Posterior cingulate gyrus (tissue), 11 donors: ENCODE measurements at regions not wholly inside any gene's neighbourhood (a gene's known extent, or its start where the extent isn't known, plus 50 kb on each side); places are given as distances from the start of the nearest gene placed in this dataset.

ENCODE experiments used
- DNase-seq, 10 donors: peaks; one replicate each; pipeline versions ENCODE4 v3.0.0 to v3.0.0-alpha.2; 2020 to 2021; ENCODE audit warnings: mixed read lengths in 3 of 10
- intact Hi-C: fragments of 100-400 bp; cut with DNase I; formaldehyde crosslinking; loops from one replicate; pipeline ENCODE4 v1.15.1; 2023

DNA sequence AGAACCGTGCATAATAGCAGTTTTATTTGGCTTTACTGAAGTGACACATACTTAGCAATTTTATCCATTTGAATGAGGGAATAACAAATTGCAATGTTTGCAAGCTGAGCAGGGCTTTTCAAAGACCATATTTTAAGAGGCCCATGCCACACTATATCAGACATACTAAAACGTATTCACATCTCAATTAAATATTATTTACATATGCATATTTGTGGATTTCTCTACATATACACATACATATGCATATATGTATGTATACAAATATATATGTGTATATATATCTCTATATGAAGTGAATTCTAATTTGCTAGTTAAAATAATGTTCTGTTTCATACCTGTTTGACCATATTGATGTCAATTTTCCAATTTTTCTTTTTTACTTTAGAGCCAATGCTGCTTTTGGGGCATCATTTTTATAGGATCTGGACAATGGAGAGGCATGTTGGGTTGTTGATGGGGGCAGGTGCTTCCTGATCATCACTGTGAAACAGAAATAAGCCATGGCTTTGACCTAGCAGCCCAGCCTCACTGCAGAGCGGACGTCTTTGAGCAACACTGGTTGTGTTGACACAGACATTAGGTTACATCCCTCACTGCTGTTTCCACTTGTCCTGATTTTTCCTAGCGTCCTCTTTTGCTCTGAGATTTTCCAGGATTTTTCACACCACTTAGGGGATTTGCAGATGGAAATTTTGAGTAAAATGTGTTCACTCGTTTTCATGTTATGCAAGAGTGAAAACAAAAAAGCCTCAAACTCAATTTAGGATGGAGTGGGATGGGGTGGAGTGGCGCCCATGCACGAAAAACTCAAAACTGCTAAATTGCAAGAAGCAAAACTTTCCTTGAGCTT, 56.9 kb downstream of the RDH14 start:
- intact Hi-C loops: no loop called here
- DNase-seq: no peak

DNA sequence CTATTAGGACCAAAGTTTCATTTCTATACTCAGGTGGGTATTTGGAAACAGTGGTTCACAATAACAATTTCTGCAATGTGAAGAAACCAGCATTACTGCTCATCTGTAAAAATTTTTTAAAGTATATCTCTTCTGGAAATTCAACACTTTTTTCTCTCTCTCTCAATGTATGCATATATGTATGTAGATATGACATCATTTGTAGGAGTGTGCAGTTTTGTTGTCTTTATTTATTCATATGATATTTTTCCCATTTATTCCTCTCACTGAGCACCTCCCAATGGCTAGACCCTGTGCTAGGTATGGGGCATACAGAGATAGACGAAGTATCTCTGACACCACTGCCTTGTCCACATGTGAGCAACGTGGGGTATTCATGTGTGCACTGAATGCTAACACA, 58.3 kb downstream of the RDH14 start:
- no peak for DNase-seq
- intact Hi-C loops: no loop called here

DNA sequence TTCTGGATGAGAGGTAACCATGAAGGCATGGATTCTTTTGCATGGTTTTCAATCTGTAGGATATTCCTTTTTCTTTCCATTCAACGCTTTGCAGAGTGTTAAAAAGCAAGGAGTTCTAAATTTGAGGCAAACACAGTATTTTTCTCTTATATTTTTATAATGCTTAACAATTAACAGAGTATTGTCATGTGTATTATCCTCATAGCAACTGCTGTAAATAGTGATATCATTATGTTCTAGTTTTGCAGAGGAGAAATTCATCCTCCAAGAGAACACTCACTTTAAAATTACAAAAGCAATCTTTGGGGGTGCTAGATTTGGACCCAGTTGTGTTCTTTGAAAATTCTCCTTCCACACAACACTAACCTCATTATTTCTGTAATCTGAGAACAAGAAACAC, 58.7 kb downstream of the RDH14 start:
- intact Hi-C loops: no loop called here
- DNase-seq: no peak

DNA sequence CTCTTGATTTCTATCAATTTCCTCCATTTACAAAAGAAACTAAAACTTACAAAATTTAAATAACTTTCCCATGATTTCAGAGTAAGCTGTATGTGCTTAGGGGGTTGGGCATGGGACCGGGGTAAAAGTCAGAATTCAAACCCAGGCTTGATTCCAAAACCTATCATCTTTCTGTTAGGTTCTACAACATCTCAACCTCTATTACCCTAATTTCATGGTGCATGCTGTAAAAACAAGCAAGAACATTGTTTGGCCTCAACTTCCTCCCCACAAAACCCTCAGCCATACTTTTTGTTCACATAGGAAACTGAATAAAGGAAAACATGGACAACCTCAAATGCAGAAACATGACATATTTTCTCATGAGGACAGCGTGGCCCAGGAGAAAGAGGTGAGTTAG, 59.3 kb downstream of the RDH14 start:
- DNase-seq: no peak
- intact Hi-C loops: no loop called here

DNA sequence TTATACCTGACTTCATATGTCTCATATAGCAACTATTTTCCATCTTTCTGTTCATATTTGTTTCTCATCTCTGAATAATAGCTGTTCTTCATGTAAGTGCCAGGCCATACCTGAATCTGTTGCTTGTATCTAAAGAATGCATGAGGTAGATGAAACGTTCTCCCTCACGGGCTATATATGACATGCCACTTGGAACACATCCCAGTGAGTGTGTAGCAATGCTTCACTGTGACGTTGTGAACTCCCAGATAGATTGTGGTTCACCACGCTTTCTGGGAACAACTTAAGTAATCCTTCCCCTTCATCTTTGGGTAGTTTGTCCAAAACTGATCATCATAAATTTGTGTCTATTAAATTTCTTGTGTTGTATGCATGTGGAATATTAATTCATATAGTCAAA, 60.1 kb downstream of the RDH14 start:
- DNase-seq: no peak
- intact Hi-C loops: no loop called here

DNA sequence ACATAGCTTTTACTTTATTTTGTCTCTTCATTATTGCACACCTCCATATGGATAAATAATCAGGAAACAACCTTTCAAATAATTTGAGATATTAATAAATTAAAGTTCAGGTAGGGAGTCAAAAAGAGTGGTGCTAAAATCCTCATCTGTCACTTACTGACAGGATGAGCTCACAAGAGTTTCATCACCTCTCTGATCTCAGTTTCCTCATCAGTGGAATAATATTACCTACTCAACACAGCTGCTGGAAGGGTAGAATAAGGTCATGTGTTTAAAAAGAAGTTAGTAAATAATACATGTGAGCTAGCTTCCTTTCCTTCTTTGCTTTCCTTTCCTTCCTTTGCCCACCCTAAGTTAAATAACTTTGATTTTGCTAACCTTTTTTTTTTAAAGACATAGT, 61.9 kb downstream of the RDH14 start:
- no peak for DNase-seq
- intact Hi-C loops: no loop called here

DNA sequence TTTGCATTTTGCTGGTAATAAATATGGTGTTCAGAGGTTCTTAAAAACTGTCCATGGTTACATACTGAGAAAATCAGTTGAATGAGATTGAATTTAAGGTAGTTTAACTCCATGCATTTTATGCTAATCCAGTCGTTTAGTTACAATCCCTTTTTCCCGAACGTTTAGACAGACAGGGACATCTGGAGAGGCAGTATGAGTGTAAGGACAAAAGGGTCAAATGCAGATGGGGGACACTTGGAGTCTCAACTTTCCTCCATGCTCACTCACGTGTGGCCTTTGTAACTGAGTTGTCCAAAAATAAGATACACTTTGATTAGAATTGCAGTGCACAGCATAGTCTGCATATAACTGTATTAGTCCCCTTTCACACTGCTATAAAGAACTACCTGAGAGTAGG, 63.9 kb downstream of the RDH14 start:
- intact Hi-C loops: no loop called here
- DNase-seq: no peak

DNA sequence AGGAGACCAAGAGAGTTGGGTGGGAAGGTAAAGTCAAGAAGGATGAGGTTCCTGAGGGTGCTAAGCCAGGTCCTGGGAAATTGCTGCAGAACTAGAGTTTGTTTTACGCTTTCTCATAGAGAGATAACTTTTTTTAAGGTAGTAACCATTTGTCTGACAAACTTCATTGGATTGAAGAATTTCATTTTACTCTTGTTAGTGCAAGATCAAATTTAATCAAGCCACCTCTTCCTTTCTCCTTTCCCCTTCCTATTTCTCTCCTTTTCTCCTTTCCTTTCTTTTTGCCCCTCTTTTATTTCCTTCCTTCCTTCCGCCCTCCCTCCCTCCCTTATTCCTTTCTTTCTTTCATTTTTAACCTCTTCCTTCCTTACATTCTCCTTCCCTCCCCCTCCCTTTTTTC, 65.4 kb downstream of the RDH14 start:
- no peak for DNase-seq
- intact Hi-C loops: no loop called here

DNA sequence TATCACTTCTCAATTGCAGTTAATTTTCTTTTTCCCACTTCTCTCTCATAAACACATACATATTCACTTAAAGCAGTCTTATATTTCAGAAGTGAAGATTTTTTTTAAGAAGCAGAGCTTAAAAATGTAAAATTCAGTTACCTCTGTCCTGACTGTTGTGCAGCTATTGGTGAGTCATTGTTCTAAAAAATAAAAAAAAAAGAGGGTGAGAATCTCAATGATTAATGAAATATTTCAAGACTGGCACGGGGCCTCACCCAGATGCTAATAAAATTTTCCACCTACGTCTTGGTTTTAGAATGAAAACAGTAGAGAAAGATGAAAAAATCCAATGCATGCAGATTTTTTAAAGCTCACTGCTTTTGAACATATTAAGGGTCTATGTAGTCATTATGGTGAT, 67.7 kb downstream of the RDH14 start:
- DNase-seq: no peak
- intact Hi-C loops: no loop called here

DNA sequence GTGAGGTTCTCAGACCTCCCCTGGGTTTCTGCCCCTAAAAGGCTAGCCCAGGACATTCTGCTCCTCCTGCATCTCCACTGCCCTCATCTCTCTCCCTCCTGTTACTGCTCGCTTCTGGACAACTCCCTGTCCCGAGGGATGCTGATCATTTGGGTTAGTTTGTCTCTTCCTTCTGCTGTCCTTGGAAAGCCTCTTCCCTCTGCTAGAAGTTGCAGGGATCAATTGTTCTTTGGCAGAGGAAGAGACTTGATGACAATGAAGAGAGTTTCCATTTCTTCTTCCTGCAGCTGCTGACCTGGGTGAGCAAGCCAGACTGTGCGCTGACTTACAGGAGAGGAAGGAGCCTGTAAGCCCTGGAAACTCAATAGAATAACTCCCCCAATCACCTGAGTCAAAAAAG, 68.9 kb downstream of the RDH14 start:
- no peak for DNase-seq
- intact Hi-C loops: no loop called here

DNA sequence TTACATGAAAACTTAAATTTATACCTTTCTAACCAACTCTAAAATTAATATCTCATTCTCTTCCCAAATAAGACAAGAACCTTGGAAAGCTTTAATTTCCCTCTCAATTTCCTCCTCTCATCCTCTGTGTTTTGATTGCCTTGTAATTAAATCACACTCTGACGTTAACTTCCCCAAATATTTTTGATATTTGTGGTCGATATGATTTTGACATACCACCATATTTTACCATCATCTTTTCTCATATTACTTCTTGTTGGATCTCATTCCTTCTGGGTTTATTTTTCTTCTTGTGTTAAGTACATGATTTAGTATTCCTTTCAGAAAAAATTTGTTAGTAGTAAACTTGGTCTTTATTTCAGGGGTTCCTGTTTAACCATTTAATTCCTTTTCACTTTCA, 69.6 kb downstream of the RDH14 start:
- DNase-seq: no peak
- intact Hi-C loops: no loop called here

DNA sequence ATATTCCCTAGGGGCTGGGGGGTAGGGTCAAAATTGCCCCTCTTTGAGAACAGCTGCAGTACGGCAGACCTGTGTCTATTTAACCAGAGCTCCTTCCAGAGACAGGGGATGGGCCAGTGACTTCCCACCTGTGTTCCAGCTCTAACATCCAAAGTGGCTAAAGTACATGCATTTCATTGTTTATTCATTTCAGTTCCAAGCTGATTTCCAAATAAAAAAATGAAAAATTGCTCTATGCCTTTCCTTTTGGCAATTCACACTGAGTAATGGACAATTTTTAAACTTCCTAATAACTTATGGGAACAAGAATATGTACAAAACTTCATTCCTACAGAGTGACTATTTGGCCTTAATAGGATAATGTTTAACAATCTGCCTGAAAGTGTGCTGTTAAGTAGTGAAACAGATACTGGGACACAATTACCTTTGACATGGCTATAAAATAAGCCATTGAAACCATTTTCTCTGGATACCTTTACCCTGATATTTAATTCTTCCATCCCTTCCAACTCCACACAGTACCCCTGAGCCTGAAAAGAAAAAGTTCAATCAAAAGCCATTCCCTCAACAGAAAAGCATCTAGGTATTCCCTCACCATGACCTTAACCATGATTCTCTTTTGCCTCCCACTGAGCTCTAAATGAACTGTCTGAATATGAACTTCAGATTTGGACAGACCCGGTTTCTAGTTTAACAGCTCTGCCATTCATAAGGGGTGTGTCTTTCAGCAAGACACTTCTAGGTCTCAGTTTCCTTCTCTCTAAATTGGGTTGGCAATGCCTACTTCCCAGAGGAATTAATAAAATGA, 73.1 kb downstream of the RDH14 start:
- intact Hi-C loops: no loop called here
- DNase-seq: no peak

DNA sequence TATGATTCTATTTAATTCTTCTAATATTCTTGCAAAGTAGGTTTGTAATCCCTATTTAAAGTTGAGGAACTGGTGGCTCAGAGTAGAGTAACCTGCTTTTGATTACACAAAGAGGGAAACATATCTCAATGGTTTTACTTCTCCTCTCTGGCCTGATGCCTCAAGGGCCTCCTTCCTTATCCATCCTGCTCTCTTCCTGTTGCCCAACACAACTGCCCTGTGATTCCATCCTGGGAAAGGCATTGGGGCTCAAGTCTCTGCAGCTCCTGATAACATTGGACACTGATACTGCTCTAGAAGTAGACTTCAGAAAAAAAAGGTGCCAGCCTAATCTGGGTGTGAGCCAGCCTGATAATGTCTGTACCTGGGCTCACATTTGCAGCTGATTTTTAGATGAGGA, 75.8 kb downstream of the RDH14 start:
- DNase-seq: no peak
- intact Hi-C loops: no loop called here

DNA sequence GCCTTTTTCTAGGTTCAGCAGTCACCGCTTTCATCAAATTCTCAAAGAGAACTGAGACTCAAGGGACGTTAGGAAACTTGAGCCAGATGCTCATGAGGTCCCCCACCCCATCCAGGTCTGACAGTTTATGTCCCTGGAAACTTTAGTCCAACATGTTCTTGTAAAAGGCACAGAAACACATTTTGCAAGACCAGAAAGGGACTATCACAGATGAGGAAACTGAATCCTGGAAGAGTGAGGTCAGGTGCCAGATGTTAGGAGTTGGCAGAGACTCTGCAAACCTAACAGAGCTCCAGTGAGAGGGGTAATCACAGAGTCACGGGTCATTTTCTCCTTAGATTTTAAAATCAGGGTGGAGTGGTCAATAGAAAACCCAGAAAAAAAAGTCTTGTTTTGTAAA, 76.6 kb downstream of the RDH14 start:
- no peak for DNase-seq
- intact Hi-C loops: no loop called here

DNA sequence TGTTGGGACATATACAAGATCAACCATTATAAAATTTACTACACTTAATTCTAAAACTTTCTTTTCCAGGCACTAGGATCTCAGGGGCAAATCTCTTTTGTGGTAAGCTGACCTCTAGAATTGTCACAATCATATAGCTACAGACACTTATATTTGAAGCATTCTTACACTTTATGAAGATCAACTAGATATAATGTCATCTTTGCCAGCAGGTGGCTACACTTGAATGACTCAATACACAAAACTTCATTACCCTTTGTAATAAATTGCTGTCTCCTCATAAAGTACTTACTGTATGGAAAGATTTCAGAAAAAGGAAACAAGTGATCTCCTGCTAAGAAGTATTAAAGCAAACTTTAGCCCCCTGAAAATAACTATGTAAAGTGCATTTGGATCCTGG, 77.8 kb downstream of the RDH14 start:
- intact Hi-C loops: no loop called here
- no peak for DNase-seq

DNA sequence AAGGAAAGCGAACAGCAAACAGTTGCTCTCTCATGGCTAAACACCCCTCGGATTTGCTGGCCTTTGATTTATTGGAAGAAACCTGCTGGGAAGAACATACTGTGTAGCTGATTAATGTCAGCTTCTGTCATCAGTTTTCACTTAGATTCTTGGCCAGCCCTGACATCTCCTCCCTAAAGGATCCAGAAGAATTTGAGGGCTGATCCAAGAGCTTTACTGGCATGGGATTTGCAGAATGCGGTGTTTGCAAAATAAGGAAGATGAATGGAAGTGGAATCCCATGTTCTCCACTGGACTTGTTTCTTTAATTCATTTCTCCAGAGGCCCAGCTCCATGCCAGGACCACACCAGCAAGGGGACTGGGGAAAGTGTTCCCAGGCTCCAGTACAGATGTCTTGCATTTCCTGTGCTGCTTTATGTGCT, 80.5 kb downstream of the RDH14 start:
- no peak for DNase-seq
- intact Hi-C loops: no loop called here

DNA sequence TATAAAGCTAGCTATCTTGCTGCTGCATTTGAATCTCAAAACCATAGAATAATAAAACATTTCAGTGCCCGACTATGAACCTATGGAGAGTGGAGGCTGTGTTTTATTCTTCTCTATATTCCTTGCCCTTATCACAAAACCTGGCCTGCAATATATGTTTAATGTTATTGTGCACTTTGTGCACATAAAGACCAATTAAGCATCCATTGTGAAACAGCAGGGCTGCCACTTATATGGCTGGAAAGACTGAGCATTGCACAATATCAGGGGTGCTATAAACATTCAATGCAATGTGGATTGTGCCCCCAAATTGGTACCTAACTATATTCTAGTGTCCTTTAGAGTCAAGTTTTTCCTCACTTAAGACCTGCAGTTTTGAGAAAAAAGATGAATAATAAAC, 83.2 kb downstream of the RDH14 start:
- intact Hi-C loops: no loop called here
- DNase-seq: no peak

DNA sequence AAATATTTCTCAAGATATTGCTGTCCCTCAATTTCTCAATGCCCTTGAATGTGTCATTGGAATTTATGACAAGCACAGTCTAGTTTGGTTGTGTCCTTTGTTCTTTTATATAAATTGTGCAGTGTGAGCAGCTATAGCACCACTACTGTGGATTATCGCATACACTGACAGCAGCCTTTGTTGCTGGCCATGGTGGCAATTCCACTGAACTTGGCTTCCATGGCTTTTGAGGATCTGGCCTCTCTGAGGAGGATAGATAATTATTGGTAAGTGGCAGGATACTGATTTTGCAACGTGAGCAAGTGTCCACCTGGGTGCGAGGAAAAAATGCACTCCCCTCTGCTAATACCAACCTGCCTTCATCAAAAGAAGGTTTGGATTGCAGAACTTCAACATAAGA, 84.0 kb downstream of the RDH14 start:
- intact Hi-C loops: no loop called here
- DNase-seq: no peak

DNA sequence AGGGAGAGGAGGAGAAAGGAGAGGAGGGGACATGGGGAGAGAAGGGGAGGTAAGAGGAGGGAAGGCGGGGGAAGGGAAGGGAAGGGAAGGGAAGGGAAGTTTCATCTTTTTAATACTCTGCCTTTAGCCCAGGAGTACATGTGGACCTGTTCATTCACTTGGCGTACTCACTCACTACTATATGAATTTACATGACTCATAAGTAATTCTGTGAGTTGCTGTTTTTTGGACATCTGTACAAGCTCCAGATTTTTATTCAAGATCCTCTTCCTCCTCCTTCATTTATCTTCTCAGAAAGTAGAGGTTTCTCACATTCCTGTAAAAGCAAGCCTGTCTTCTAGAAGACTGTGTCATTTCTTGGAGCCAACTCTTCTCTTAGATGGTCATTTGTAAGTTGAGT, 84.6 kb downstream of the RDH14 start:
- no peak for DNase-seq

DNA sequence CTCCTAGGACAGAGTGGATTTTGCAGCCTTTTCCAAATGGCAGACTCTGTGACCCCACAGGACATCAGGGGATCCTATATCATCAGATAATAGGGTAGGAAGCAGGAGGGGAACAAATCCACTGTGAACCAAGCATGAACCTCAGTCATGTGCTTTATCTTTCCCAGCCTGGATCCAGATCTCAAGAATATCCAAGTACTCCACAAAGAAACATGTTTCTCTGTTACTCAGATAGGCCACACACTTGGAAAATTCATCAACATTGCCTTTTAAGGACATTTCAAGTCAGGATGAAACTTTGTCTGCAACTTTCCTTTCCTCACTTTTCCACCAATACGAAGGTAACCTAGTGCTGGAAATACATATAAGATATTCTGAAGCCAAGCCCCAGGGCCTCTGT, 85.8 kb downstream of the RDH14 start:
- intact Hi-C loops: no loop called here
- no peak for DNase-seq

More for the DNA sequence above, 84.6 kb downstream of the RDH14 start:
- intact Hi-C loops: no loop called here

DNA sequence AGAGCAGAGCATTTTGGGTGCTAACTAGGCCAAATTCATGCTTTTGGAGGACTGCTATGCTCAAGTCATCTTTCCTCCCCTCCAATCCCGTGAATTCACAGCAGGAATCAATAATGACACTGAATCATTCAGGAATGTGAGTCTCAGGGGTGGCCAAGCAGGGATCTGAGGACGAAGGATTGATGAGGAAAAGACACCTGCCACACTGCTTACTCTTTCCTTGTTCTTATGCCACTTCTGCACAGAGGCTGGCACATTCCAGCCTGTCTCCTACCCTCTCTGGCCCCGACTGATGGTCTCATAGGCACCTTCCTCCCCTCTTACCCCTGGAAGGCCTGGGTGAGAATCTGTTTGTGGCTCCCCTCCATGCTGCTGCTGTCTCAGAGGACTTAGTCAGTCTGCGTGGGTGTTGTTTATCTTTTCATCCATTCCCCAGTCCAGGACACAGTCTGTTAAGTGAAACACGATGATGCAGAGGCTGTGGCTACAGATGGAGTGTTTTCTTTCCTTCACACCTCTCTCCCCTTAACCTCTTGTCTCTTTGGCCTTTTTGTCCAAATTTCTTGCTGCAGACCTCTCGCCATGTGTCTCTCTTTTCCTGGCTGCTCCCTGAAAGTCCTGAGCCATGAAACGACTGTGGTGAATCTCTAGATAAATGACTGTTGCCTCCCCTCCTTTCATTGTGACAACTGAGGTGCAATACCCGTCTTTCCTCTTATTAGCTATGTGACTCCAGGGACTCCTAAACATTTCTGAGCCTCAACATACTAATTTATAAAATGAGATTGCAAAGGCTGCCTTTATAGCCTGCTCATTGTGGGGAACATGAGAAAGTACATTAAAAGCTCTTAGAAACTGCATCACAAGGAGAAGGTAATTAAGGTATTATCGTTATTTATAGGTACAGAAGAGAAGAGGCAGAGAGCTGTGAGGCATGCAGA, 86.9 kb downstream of the RDH14 start:
- no peak for DNase-seq
- intact Hi-C loops: no loop called here
